ENCODE measurements at regions not wholly inside any gene's neighbourhood (a gene's known extent, or its start where the extent isn't known, plus 50 kb on each side); places are given as distances from the start of the nearest gene placed in this dataset.

- TF ChIP-seq CTCF (IDR thresholded peaks at IDR 0.05; ENCODE audit: poor library complexity) (no peak), EZH2phosphoT487 (IDR thresholded peaks at IDR 0.05; ENCODE audit: low read depth, severe bottlenecking, unreplicated experiment) (no peak)
Observed at GRCh38 chr5:166576323-166576722, 1715.1 kb upstream of the WWC1 start.

Data from hepatocyte (in vitro differentiated cells).